ENCODE measurements at regions not wholly inside any gene's neighbourhood (a gene's known extent, or its start where the extent isn't known, plus 50 kb on each side); places are given as distances from the start of the nearest gene placed in this dataset.

- no peak for DNase-seq
Observed at GRCh38 chr5:74336297-74336696, 304.2 kb downstream of the ENC1 start.

GRCh38 chr5:74334762-74335384 lies 305.7 kb downstream of the ENC1 start:
- DNase-seq: no peak

- DNase-seq: no peak
Observed at GRCh38 chr5:74334062-74334761, 306.3 kb downstream of the ENC1 start.

GRCh38 chr5:74333430-74333829 lies 307.1 kb downstream of the ENC1 start:
- no peak for DNase-seq

- no peak for DNase-seq
Observed at GRCh38 chr5:74332682-74333081, 307.8 kb downstream of the ENC1 start.

- no peak for DNase-seq
Observed at GRCh38 chr5:74332006-74332405, 308.5 kb downstream of the ENC1 start.

- DNase-seq: no peak
Observed at GRCh38 chr5:74328221-74328630, 312.3 kb downstream of the ENC1 start.

- DNase-seq: no peak
Observed at GRCh38 chr5:74327339-74327685, 313.2 kb downstream of the ENC1 start.

- DNase-seq: peak; percentile 66
Observed at GRCh38 chr5:74326571-74327338, 313.8 kb downstream of the ENC1 start.

GRCh38 chr5:74325866-74326265 lies 314.7 kb downstream of the ENC1 start:
- no peak for DNase-seq

GRCh38 chr5:74324556-74324955 lies 316.0 kb downstream of the ENC1 start:
- DNase-seq: no peak

GRCh38 chr5:74322944-74323343 lies 317.6 kb downstream of the ENC1 start:
- no peak for DNase-seq

GRCh38 chr5:74322191-74322590 lies 318.3 kb downstream of the ENC1 start:
- DNase-seq: no peak

GRCh38 chr5:74321326-74321725 lies 319.2 kb downstream of the ENC1 start:
- no peak for DNase-seq

GRCh38 chr5:74320526-74320925 lies 320.0 kb downstream of the ENC1 start:
- DNase-seq: no peak

GRCh38 chr5:74319076-74319475 lies 321.5 kb downstream of the ENC1 start:
- DNase-seq: no peak

- no peak for DNase-seq
Observed at GRCh38 chr5:74316064-74316603, 324.4 kb downstream of the ENC1 start.

- no peak for DNase-seq
Observed at GRCh38 chr5:74314906-74315305, 325.6 kb downstream of the ENC1 start.

GRCh38 chr5:74313896-74314295 lies 326.6 kb downstream of the ENC1 start:
- DNase-seq: no peak

GRCh38 chr5:74312746-74313145 lies 327.8 kb downstream of the ENC1 start:
- no peak for DNase-seq

- DNase-seq: no peak
Observed at GRCh38 chr5:74311961-74312360, 328.6 kb downstream of the ENC1 start.

- no peak for DNase-seq
Observed at GRCh38 chr5:74310997-74311930, 329.3 kb downstream of the ENC1 start.

GRCh38 chr5:74310386-74310785 lies 330.1 kb downstream of the ENC1 start:
- DNase-seq: peak; percentile 55
